Effector memory CD8-positive, alpha-beta T cell (primary cell): ENCODE measurements at regions not wholly inside any gene's neighbourhood (a gene's known extent, or its start where the extent isn't known, plus 50 kb on each side); places are given as distances from the start of the nearest gene placed in this dataset.
"Not testable (repeated sequence)": the region's sequence is repeated elsewhere in the genome, so short reads cannot be mapped to it uniquely, and the experiment has no call there.

Experiments used
- ATAC-seq: fragments of 150-1000 bp; cut with Tn5 transposase; replicated peaks from 2 replicates; pipeline ENCODE4 v1.10.0; 2021; ENCODE audit warnings: mild to moderate bottlenecking, moderate library complexity
- DNase-seq, 3 experiments: peaks; one replicate each; pipeline ENCODE4 v3.0.0; 2021
- H3K27ac Mint-ChIP-seq, 2 donors: one replicate each; pipeline ENCODE4 v1.8.0; 2022; ENCODE audit warnings: mild to moderate bottlenecking in 2 of 2, mixed read lengths in 2 of 2, moderate library complexity in 2 of 2
- H3K27me3 Mint-ChIP-seq, 2 donors: one replicate each; pipeline ENCODE4 v1.8.0; 2022; ENCODE audit warnings: mixed read lengths in 2 of 2
- H3K36me3 Mint-ChIP-seq: one replicate; pipeline ENCODE4 v1.8.0; 2022; ENCODE audit warnings: mild to moderate bottlenecking, moderate library complexity, mixed read lengths; ENCODE audit not compliant: insufficient read depth
- H3K4me1 Mint-ChIP-seq, 2 donors: one replicate each; pipeline ENCODE4 v1.8.0; 2022; ENCODE audit warnings: low read depth in 2 of 2, mixed read lengths in 2 of 2
- H3K4me3 Mint-ChIP-seq, 2 donors: one replicate each; pipeline ENCODE4 v1.8.0; 2022; ENCODE audit warnings: mild to moderate bottlenecking in 2 of 2, mixed read lengths in 2 of 2, moderate library complexity in 2 of 2
- H3K9me3 Mint-ChIP-seq, 2 donors: one replicate each; pipeline ENCODE4 v1.8.0; 2022; ENCODE audit warnings: mixed read lengths in 2 of 2

GRCh38 chr6:40685862-40686261, 98.7 kb upstream of the LRFN2 start:
- no peak for ATAC-seq
- no peak overlapping the region for H3K4me3 Mint-ChIP-seq
- no peaks in the 10 kb centered on the region for H3K9me3 Mint-ChIP-seq
- H3K36me3 Mint-ChIP-seq = no peaks in the 10 kb centered on the region
- no peak overlapping the region for H3K27ac Mint-ChIP-seq
- DNase-seq = no peak
- H3K4me1 Mint-ChIP-seq = no peaks in the 10 kb centered on the region
- H3K27me3 Mint-ChIP-seq = peaks cover 34 to 60% of the 10 kb centered on the region in 2 donors

GRCh38 chr6:40681622-40682021, 94.5 kb upstream of the LRFN2 start:
- Mint-ChIP-seq H3K4me1 (no peaks in the 10 kb centered on the region), H3K36me3 (no peaks in the 10 kb centered on the region), H3K27me3 (peaks cover 28 to 47% of the 10 kb centered on the region in 2 donors), H3K4me3 (no peak overlapping the region), H3K27ac (no peak overlapping the region), H3K9me3 (no peaks in the 10 kb centered on the region)
- ATAC-seq (no peak), DNase-seq (no peak)

DNA sequence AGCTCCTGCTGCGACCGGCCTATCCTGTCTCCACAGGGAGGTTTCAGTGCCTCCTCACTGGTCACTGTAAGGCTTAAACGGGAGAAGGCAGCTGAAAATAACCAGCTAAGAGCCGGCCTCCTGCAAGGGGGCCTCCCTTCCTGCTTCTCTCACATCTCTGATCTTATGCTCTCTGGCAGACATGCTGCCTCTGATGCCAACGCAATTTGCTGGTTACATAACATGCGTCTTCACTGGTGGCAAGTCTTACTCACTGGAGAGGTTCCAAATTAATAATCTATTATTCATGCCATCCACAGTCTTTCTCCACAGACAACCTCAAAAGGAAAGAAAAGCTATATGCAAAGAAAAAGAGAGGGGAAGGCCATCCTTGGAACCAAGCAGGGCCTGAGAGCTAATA, 91.8 kb upstream of the LRFN2 start:
- Mint-ChIP-seq H3K27me3 (peaks cover 35 to 51% of the 10 kb centered on the region in 2 donors), H3K9me3 (no peaks in the 10 kb centered on the region), H3K27ac (no peak overlapping the region), H3K36me3 (no peaks in the 10 kb centered on the region), H3K4me1 (no peaks in the 10 kb centered on the region), H3K4me3 (no peak overlapping the region)
- ATAC-seq (no peak), DNase-seq (no peak)

DNA sequence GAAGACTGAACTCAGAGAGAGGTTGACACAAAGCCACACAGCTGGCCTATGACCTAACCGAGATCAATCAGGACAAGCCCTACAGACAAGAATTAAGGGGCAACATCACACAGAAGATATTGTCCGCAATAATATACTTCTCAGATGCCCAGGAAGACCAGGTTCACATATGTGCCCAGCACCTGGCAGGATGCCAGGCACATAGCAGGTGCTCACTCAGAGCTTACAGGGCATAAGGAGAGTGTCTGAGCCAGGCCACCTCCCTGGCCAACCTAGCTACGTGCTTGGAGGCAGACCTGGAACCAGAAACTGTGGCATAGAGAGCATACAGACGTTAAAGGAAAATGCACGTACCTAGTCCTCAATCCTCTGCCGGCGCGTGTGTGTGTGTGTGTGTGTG, 87.0 kb upstream of the LRFN2 start:
- Mint-ChIP-seq H3K9me3 (no peaks in the 10 kb centered on the region), H3K27ac (no peak overlapping the region), H3K27me3 (peaks cover 28 to 42% of the 10 kb centered on the region in 2 donors), H3K4me3 (no peak overlapping the region), H3K4me1 (no peaks in the 10 kb centered on the region), H3K36me3 (no peaks in the 10 kb centered on the region)
- ATAC-seq = no peak
- DNase-seq = no peak

DNA sequence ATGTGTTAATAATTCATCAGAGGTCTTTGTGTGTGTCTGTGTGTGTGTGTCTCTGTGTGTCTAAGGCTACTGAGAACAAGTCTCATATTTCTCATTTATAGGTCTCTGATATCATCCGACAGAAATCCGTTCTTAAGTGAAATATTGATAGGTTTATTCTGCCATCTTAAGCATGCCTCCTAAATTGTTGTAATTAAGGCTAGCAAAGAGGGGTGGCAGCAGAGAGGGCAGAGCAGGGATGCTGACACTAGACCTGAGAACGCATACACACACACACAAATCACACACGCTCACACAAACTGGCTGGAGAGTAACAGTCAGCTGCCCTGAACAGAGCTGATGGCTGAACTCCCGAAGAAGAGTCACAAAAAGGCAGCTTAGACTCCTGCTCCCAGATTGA, 84.9 kb upstream of the LRFN2 start:
- Mint-ChIP-seq H3K27ac (no peak overlapping the region), H3K4me1 (no peaks in the 10 kb centered on the region), H3K36me3 (no peaks in the 10 kb centered on the region), H3K27me3 (peaks cover 30 to 43% of the 10 kb centered on the region in 2 donors), H3K9me3 (peaks cover 0 to 3% of the 10 kb centered on the region in 2 donors), H3K4me3 (no peak overlapping the region)
- DNase-seq (no peak), ATAC-seq (no peak)

DNA sequence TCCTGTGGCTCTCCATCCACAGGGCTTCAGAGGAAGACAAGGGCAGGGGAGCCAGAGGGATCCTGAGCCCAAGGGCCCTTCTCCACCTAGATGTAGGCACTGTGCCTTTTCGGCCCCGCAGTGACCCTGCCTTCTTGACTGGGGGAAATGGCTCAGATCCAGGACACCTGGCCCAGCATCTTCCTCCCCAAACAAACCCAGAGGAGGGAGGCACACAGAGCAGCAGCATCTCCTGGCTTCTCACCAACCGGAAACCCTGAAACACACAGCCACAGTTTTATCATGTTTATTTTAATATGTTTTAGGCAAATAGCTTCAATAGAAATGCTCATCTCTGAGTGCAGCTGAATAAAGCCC, 84.5 kb upstream of the LRFN2 start:
- peaks cover 0 to 3% of the 10 kb centered on the region in 2 donors for H3K9me3 Mint-ChIP-seq
- H3K36me3 Mint-ChIP-seq = no peaks in the 10 kb centered on the region
- no peak overlapping the region for H3K4me3 Mint-ChIP-seq
- no peaks in the 10 kb centered on the region for H3K4me1 Mint-ChIP-seq
- ATAC-seq (no peak), DNase-seq (no peak)
- H3K27ac Mint-ChIP-seq = no peak overlapping the region
- peaks cover 32 to 43% of the 10 kb centered on the region in 2 donors for H3K27me3 Mint-ChIP-seq

- Mint-ChIP-seq H3K36me3 (no peaks in the 10 kb centered on the region), H3K4me1 (no peaks in the 10 kb centered on the region), H3K27me3 (peaks cover 32 to 43% of the 10 kb centered on the region in 2 donors), H3K27ac (no peak overlapping the region), H3K9me3 (peaks cover 0 to 3% of the 10 kb centered on the region in 2 donors), H3K4me3 (no peak overlapping the region)
- DNase-seq (no peak), ATAC-seq (no peak)
These were observed 84.0 kb upstream of the LRFN2 start for GRCh38 chr6:40671001-40671693.

GRCh38 chr6:40669343-40669742, 82.2 kb upstream of the LRFN2 start:
- no peak for ATAC-seq
- no peak for DNase-seq
- H3K9me3 Mint-ChIP-seq = peaks cover 8 to 9% of the 10 kb centered on the region in 2 donors
- H3K36me3 Mint-ChIP-seq = no peaks in the 10 kb centered on the region
- H3K27me3 Mint-ChIP-seq = peaks cover 29 to 38% of the 10 kb centered on the region in 2 donors
- H3K27ac Mint-ChIP-seq = no peak overlapping the region
- H3K4me1 Mint-ChIP-seq = no peaks in the 10 kb centered on the region
- no peak overlapping the region for H3K4me3 Mint-ChIP-seq

DNA sequence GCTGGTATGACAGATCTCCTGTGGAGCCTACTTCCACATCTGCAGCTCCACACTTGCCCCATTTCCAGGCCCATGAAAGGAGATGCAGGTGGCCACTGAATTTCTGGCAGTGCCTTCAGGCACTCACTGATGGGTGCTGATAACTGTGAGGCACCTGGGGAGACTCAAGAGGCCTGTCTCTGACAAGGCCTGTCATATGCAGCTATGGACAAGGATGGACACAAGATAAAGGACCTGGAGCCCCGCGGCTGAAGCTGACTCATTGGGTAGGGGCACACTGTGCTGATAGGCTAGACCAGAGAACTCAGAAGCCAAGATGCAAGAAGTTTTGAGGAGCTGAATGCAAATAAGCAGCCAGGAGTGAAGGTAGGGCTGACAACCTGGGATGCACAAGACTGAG, 81.0 kb upstream of the LRFN2 start:
- ATAC-seq (no peak), DNase-seq (no peak)
- no peaks in the 10 kb centered on the region for H3K36me3 Mint-ChIP-seq
- no peaks in the 10 kb centered on the region for H3K4me1 Mint-ChIP-seq
- peaks cover 29 to 38% of the 10 kb centered on the region in 2 donors for H3K27me3 Mint-ChIP-seq
- H3K4me3 Mint-ChIP-seq = no peak overlapping the region
- H3K9me3 Mint-ChIP-seq = peaks cover 8 to 14% of the 10 kb centered on the region in 2 donors
- no peak overlapping the region for H3K27ac Mint-ChIP-seq

DNA sequence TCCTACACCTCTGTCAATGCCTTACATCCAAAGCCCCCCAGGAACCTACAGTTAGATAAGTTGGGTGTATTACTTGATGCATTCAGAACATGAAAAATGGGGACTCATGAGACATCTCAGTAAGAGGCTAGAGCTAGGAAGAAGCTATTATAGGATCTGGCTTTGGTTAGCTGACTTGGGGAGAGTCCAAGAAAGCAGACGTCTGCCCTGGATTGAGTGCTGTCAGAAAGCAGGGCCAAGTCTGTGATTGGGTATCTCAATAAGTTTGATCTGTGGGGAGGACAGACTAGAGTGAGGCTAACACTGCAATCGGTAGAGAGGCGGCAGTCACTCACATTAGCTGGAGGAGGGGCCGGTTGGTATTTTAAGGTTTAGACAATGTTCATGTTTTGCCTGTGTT, 79.4 kb upstream of the LRFN2 start:
- Mint-ChIP-seq H3K4me3 (no peak overlapping the region), H3K27ac (no peak overlapping the region), H3K9me3 (peaks cover 8 to 14% of the 10 kb centered on the region in 2 donors), H3K4me1 (no peaks in the 10 kb centered on the region), H3K36me3 (no peaks in the 10 kb centered on the region), H3K27me3 (peaks cover 29 to 38% of the 10 kb centered on the region in 2 donors)
- no peak for ATAC-seq
- no peak for DNase-seq

DNA sequence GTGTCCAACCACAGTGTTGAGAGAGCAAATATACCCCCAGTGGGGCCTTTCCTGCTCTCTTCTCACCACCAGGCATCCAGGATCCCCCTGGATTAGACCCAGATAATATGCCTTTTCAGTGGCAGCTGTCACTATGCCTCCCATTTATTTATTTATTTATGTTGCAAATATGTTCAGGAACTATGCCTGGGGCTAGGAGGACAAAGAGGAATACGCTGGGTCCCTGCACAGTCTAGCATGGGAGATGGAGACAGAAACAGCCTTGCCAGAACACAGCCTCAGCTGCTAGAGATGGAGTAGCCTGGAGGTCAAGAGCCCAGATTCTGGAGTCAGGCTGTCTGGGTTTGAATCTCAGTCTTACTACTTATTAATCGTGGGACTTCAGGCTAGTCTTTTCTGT, 74.6 kb upstream of the LRFN2 start:
- peaks cover 19 to 23% of the 10 kb centered on the region in 2 donors for H3K27me3 Mint-ChIP-seq
- H3K36me3 Mint-ChIP-seq = no peaks in the 10 kb centered on the region
- no peak overlapping the region for H3K27ac Mint-ChIP-seq
- peaks cover 8 to 11% of the 10 kb centered on the region in 2 donors for H3K9me3 Mint-ChIP-seq
- DNase-seq (no peak), ATAC-seq (no peak)
- no peak overlapping the region for H3K4me3 Mint-ChIP-seq
- no peaks in the 10 kb centered on the region for H3K4me1 Mint-ChIP-seq

DNA sequence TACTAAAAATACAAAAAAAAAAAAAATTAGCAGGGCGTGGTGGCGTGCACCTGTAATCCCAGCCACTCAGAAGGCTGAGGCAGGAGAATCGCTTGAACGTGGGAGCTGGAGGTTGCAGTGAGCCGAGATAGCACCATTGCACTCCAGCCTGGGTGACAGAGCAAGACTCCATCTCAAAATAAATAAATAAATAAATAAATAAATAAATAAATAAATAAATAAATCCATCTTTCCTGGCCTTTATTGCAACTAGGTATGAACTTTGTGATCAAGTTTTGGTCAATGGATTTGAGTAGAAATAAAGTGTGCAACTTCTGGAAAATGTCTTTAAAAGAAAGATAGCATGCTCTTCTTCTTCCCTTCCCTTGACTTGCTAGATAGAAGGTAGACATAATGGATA, 69.6 kb upstream of the LRFN2 start:
- DNase-seq, H3K4me1 Mint-ChIP-seq: not testable (repeated sequence)

DNA sequence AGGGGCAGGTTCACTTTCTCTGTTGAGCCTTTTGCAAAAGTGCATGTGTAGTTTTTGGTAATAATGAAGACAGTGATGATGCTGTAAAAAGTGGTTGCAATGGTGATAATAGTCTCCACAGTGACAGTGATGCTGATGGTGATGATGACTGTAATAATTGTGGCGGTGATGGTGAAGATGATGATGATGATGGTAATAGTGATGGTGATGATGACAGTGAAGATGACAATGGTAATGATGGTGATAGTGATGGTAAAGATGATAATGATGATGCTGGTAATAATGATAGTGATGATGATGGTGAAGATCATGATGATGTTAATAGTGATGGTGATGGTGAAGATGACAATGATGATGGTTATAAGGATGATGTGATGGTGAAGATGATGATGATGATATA, 67.7 kb upstream of the LRFN2 start:
- DNase-seq (no peak), ATAC-seq (no peak)
- Mint-ChIP-seq H3K36me3 (no peaks in the 10 kb centered on the region), H3K4me3 (no peak overlapping the region), H3K9me3 (no peaks in the 10 kb centered on the region), H3K27ac (no peak overlapping the region), H3K27me3 (peaks cover 7% of the 10 kb centered on the region in 2 donors), H3K4me1 (no peaks in the 10 kb centered on the region)

More for the DNA sequence above, 69.6 kb upstream of the LRFN2 start:
- H3K27ac Mint-ChIP-seq, ATAC-seq, H3K36me3 Mint-ChIP-seq, H3K9me3 Mint-ChIP-seq, H3K4me3 Mint-ChIP-seq: not testable (repeated sequence)
- peaks cover 13 to 17% of the 10 kb centered on the region in 2 donors for H3K27me3 Mint-ChIP-seq

DNA sequence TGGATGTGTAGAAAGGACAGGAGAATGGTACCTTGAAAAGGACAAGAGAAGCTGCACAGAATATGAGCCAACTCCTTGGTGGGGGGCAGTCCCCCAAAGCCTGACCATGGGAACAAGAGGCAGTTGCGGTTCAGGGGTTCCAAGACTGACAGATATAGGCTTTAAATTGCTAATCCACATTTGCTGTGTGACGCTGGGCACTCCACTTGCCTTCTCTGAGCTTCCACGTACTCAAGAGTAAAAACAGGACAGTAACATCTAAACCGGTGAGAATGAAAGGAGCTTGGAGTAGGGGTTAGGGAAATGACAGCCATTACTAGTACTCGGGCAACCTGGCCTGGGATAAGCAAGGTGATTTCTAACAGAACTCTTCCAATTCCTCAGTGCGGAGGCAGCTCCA, 57.9 kb upstream of the LRFN2 start:
- H3K36me3 Mint-ChIP-seq = no peaks in the 10 kb centered on the region
- ATAC-seq (no peak), DNase-seq (no peak)
- H3K9me3 Mint-ChIP-seq = no peaks in the 10 kb centered on the region
- H3K27ac Mint-ChIP-seq = no peak overlapping the region
- H3K27me3 Mint-ChIP-seq = peaks cover 31 to 42% of the 10 kb centered on the region in 2 donors
- H3K4me3 Mint-ChIP-seq = no peak overlapping the region
- H3K4me1 Mint-ChIP-seq = peaks cover 7 to 17% of the 10 kb centered on the region in 2 donors
